ENCODE measurements at regions not wholly inside any gene's neighbourhood (a gene's known extent, or its start where the extent isn't known, plus 50 kb on each side); places are given as distances from the start of the nearest gene placed in this dataset.
"Not testable (repeated sequence)": the region's sequence is repeated elsewhere in the genome, so short reads cannot be mapped to it uniquely, and the experiment has no call there.

DNA sequence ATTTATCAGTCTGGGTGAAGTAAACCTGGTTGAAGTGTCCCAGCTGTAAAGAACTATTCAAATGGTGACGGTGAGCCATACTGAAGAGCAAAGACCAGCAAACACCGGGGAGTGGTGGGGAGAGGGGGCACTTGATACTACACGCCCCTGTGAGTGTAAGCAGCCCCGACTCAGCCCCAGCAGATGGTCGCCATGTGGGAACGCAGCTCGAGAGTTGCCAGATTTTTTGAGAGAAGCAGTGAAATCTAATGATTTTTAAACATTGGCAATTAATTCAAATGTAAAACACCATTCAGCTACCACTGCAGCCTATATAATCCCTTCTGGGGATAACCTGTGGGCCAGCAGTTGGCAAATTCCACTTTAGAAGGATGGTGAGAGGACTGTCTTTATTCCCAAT is 1386.9 kb upstream of the WWC1 start:
- no peak for DNase-seq (ENCODE audit: low read depth, low spot score)

DNA sequence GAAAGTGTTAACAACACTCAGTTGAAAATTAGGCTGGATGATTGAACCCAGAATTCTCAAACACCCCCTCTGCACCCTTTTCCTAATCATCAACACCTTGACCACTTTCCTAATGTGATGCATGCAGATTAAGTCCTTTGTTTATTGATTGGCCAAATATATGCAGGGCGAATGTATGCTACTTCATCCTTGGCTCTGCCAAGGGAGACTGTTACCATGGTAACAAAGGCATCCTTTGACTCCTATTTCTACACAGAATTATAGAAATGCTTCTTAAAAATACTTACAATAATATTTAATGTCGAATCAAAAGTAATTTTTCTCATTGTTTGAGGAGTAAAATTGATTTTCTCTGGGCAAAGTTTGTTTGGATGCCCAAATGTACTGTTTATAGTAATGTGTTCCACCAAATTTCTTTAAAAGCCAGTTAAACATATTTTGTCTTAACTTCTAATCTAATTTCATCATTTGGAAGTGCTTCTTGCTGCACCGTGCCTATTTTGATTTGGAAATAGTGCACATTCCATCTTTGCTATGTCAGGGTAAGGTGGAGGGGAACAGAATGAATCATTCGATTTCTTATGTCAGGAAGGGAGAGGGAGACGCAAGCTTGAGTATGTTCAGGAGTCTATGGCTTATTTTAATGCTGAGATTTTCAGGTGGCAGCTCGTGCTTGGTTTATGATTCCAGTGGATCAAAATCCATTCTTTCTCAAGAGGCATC is 1384.3 kb upstream of the WWC1 start:
- DNase-seq (ENCODE audit: low read depth, low spot score): no peak

DNA sequence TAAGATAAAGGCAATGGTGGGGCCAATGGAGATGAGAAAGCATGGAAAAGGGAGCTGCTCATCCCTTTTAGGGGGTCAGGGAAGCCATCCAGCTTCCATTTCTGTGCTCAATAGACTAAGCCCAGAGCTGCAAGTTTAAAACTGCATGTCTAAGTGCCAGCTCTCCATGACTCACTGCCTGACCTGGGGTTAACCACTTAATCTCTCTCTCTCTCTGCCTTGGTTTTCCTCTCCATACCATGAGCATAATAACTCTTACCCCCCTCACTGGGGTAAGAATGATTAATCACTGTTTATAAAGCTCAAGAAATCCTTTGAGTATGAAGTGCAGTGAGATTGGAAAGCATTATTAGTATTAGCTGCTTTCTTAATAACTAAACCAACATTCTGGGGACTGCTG is 1382.4 kb upstream of the WWC1 start:
- DNase-seq (ENCODE audit: low read depth, low spot score): no peak

DNA sequence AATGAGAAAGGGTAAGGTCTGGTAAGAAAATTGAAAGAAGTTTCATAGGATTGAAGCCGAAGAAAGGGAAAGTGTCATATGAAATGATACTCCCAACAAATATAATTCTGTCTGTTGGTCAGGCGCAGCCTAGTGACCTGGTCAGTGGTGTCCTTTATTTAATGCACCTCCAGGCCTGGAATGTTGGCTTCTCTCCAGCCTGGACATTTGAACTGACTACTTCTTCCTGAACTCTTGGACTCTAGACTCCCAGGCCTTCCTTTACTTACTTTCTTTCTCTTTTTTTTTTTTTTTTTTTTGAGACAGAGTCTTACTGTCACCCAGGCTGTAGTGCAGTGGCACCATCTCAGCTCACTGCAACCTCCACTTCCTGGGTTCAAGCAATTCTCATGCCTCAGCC is 1381.5 kb upstream of the WWC1 start:
- no peak for DNase-seq (ENCODE audit: low read depth, low spot score)

DNA sequence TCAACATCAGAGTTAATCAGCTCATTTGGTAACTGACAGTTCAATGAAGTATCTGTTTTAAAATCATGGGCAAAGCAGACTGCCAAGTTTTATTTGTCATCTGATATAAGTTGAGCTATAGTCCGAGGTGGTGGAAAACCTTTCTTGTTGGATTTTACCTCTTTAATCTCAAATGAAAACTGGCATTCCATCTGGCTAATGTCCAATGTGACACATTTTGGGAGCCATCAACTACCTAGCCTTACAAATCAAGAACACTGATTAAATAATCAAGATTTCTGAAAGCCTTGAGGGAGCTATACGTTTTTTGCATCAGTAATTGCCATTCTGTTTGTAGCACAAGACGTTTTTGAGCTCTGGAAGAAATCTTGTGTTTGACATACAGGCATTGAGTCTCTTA is 1380.5 kb upstream of the WWC1 start:
- no peak for DNase-seq (ENCODE audit: low read depth, low spot score)

DNA sequence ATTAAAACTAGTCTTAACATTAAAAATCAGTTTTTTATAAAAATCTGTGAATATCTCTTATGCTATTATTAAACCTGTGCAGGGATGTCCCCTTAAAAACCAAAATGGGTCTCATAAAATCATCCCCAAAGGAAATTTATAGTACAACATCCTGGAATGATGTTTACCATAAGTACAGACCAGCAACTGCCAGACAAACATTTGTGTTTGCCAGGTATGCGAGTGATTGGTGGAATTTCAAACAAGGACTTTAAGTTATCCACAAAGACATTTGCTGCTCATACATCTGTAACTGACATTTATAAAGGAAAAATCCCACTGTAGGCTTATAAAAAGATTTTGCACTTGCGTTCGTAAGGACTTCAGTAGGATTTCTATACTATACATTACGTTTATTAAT is 1375.4 kb upstream of the WWC1 start:
- no peak for DNase-seq (ENCODE audit: low read depth, low spot score)

DNA sequence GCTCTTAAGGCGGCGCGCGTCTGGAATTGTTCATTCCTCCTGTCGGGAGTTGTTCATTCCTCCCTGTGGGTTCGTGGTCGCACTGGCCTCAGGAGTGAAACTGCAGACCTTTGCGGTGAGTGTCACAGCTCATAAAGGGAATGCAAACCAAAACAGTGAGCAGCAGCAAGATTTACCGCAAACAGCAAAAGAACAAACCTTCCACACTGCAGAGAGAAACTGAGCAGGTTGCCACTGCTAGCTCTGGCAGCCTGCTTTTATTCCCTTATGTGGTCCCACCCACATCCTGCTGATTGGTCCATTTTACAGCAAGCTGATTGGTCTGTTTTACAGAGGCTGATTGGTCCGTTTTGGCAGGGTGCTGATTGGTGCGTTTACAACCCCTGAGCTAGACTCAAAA is 1365.3 kb upstream of the WWC1 start:
- no peak for DNase-seq (ENCODE audit: low read depth, low spot score)

DNA sequence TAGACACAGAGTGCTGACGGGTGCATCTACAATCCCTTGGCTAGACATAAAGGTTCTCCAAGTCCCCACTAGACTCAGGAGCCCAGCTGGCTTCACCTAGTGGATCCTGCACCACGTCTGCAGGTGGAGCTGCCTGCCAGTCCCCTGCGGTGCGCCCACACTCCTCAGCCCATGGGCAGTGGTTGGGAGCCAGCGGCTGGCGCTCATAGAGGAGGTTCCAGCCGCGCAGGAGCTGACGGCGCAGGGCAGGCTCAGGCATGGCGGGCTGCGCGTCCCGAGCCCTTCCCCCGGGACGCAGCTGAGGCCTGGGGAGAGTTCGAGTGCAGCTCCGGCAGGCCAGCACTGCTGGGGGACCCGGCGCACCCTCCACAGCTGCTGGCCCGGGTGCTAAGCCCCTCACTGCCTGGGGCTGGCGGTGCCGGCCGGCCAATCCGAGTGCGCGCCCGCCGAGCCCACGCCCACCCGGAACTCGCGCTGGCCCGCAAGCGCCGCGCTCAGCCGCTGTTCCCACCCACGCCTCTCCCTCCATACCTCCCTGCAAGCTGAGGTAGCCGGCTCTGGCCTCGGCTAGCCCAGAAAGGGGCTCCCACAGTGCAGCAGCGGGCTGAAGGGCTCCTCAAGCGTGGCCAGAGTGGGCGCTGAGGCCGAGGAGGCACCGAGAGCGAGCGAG is 1364.5 kb upstream of the WWC1 start:
- DNase-seq (ENCODE audit: low read depth, low spot score): not testable (repeated sequence)

DNA sequence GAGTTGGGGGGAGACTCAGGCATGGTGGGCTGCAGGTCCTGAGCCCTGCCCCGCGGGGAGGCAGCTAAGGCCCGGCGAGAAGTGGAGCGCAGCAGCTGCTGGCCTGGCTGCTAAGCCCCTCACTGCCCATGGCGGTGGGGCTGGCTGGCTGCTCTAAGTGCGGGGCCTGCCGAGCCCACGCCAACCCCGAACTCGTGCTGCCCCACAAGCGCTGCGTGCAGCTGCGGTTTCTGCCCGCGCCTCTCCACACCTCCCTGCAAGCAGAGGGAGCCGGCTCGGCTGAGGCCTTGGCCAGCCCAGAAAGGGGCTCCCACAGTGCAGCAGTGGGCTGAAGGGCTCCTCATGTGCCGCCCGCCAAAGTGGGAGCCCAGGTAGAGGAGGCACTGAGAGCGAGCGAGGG is 1355.1 kb upstream of the WWC1 start:
- DNase-seq (ENCODE audit: low read depth, low spot score): no peak

DNA sequence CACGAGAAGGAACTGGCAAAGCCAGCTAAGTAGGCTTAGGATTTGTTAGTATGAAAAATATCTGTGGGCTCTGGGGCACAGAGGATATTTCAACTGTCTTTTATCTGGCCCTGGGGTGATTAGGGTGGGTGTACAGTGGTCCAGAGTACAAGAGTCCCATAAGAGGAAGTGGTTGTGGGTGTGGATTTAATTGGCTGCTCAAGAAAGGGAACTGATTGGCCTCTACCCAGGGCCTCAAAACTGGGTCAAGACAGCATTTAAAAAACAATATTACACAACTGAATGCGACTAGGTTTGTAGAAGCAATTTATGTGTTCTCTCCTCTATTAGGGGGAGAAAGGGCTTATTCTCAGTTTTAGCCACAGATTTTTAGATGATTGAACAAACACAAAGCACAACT is 1353.4 kb upstream of the WWC1 start:
- DNase-seq (ENCODE audit: low read depth, low spot score): no peak

DNA sequence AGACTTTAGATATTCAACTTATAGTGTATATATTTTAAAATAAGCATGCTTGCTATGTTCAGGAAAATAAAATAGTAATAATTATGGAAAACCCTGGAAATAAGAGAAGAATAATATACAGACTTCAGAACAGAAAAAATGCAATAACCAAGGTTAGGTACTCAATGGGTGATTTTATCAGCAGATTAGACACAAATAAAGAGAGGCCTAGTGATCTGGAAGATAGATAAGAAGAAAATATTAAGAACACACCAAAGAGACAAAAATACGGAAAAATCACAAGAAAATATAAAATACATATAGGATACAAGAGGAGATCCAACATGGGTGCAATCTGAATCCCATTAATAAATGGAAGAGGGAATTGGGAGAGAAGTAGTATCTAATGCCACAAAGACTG is 1348.5 kb upstream of the WWC1 start:
- no peak for DNase-seq (ENCODE audit: low read depth, low spot score)

DNA sequence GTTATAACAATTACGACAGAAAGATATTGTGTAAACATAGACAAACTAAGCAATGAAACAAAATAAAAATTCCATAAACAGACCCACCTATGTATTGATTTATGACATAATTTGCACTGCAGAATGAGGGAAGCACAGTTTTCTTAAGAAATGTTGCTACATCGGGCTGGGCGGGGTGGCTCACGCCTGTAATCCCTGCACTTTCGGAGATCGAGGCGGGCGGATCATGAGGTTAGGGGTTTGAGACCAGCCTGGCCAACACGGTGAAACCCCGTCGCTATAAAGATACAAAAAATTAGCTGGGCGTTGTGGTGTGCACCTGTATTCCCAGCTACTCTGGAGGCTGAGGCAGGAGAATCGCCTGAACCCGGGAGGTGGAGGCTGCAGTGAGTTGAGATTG is 1344.4 kb upstream of the WWC1 start:
- no peak for DNase-seq (ENCODE audit: low read depth, low spot score)

DNA sequence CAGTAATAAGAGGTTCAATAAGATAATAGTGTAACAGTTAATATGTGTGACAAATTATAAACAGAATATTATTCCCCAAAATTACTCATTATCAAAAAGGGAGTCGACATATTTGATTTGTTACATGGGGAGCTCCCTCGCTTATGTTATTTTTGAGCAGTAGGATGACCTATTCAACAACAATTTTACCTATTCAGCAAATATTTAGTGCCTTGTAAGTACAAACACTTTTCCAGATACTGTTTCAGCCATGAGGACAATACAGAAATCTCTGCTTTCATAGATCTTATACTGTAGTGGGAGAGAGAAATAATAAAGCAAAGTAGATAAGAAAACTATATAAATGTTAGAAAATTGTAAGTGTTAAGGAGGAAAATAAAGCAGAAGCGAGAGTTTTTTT is 1342.8 kb upstream of the WWC1 start:
- DNase-seq (ENCODE audit: low read depth, low spot score): no peak

DNA sequence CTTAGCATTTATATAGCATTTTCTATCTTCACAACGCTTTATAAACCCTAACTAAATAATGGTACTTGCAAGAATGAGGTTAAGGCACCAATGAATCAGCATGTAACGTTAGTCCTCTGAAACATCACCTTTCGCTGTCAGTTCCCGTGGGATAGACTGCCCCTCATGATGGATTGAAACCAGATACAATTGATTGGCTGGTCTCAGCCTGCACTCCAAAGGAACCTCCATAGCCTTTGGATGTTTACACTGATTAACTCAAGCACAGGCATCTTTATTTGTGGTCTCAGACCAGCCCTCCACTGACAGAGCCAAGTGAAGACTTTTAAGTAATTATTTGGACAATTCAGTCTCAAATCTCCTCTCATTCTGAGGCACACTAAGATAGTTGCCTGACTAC is 1339.4 kb upstream of the WWC1 start:
- no peak for DNase-seq (ENCODE audit: low read depth, low spot score)

DNA sequence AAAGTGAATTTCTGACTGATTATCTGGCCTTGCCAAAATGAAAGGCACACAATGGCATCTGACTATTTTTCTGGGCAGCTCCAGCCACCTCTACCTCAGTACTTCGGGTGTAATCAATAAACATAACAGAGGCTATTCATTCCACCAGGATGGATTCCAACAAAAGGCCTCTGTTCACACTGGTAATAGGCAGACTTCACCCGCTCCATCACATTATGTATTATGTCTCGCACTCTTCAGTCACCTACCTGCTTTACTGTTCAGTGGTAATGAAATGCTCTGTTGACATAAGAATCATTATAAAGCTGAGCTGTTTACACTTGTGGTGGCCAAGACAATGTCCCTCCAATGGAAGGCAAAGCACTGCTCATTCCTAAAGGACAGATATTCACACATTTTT is 1333.7 kb upstream of the WWC1 start:
- no peak for DNase-seq (ENCODE audit: low read depth, low spot score)

DNA sequence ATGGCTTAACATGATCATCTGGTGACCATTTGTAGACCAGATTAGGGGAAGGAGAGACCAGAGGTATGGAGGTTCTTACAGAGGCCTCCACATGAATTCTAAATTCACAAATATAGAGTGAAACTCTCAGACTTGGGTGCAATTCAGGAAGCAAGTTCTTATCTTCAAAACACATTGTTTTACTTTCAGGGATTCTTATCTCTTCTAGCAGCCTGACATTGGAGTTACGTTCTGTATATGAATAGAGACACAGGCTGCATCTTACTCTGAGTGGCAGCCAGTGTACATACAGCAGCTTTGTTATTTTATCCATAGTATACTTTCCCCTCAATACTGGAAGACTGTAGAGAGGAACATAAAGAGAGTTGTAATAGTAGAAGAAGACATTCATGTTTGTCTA is 1331.7 kb upstream of the WWC1 start:
- no peak for DNase-seq (ENCODE audit: low read depth, low spot score)

DNA sequence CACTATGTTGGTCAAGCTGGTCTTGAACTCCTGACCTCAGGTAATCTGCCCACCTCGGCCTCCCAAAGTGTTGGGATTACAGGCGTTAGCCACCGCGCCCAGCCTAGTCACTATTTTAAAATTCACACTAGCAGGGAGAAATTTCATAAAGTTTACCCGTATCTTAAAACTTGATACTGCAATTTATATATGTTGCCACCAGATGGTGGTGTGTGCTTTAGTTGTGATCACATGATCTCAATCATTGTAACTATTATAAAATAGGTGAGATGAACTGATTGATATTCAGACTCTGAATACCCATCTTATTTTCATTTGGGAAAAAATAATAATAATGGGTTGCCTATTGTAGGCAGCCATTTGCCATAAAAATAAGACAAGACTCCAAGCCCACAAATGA is 1330.4 kb upstream of the WWC1 start:
- no peak for DNase-seq (ENCODE audit: low read depth, low spot score)

DNA sequence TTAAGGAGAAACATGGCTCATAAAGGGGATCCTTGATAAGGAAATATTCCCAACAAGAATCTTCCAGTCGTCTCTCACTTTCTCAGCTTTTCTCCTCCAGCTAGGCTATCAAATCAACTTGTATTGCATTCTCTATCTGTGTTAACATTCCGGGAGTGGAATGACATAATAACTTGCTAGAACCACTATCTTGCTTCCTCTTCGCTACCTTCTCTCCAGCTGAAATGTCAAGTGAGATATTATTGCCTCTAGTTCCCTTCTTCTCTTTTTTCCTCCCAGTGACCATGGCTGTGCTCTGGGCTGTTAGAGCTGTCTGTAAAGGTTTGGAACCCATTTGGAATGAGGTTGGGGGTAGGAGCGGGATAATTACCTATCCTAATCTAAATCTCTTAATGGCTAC is 1329.5 kb upstream of the WWC1 start:
- DNase-seq (ENCODE audit: low read depth, low spot score): no peak

DNA sequence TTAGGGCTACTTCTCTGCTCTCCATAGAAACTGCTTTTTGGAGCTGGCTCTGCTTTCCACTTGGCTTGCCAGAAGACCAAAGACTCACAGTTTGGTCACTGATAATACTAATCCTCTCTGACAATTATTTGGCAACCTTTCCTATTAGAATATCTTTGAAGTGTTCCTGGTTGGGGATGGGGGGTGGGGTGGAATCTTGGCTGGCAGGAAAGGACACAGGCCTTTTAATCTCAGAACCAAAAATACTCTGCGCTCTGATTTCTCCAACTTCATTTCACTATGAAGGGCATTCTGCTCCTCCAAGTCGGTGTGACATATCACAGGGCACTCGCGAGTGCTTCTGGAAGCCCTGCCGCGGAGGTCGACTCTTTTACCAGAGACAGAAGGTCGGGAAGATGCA is 1329.0 kb upstream of the WWC1 start:
- no peak for DNase-seq (ENCODE audit: low read depth, low spot score)

DNA sequence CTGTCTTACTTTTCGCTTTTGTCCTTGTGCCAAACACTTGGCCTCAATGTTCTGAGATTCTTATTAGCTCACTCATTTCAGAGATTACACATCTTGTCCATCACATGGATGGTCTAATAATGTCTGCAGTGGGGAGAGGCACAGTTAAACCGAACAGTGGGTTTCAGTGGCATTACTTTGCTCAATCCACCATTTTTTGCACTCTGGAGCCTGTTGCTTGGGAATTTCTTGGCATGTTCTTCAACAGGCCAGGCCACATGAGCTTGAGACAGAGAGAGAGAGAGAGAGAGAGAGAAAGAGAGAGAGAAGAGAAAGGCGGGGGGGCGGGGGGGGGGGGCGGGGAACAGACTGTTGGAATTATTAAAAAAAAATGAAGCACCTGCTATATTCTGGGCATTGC is 1327.8 kb upstream of the WWC1 start:
- DNase-seq (ENCODE audit: low read depth, low spot score): no peak

DNA sequence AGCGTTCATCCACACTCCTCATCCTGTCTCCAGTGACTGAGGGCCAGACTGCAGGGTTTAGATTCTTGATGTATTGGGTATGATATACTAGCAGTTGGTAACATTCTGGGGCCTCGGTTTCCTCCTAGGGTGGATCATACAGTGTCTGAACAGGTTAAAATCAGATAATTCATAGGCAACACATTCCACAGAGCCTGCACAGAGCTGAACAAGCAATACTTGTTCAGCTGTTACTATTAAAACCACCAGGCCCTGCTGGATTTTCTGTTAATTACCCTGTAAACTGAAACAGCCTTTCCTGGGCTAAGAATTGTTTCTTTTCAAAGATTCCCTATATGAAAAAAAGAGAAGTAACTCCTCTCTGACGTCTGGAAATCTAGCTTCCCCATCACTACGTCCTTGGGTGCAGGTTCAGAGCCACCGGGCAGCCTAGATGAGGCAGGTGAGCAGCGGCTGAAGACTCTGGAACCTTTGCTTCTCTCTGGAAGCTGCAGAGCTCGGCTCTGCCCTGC is 1313.5 kb upstream of the WWC1 start:
- DNase-seq (ENCODE audit: low read depth, low spot score): no peak

DNA sequence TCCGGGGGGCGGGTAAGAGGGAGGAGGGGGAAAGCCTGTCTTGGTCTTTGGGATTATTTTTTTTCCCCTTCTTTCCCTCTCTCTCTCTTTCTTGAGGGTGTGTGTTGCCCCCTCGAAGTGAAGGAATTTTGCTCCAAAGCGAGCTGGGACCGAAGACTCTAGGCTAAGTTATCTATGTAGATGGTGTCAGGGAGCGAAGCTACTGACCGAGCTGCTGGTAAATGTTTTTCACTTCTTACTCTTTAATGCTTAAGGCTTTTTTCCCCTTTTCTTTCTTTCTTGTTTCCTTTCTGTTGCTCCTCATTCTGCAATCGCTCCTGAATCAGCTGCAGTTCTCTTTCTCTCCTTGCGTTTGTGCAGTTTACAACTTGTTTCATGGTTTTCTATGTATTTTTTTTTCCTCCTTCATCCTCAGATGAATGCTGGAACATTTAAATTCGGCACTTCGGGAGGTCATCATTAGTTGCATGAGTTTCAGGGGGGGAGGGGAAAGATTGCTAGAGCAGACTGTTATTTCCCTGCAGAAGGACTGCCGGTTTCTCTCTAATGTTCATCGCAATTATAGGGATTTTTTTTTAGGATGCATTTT is 1312.0 kb upstream of the WWC1 start:
- no peak for DNase-seq (ENCODE audit: low read depth, low spot score)

DNA sequence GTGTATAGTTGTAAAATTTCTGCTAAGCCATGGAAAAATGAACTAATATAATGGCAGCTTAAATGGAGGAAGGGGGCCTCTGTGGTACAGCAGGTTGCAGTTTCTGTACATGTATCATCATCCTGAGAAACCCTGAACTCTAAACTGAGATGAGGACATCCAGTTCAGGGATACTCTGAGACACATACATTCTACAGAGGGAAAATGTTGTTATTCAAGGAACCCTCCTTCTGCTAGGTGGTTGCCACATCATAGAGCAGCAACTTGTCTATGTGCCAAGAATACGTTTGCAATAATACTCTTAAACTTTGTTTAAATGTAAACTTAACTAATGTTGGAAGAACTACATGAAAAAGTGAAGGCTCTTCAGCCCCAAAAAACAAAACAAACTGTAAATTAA is 1310.8 kb upstream of the WWC1 start:
- DNase-seq (ENCODE audit: low read depth, low spot score): no peak

All from pulmonary artery endothelial cell (primary cell).